H1 (cell line): ENCODE measurements at regions not wholly inside any gene's neighbourhood (a gene's known extent, or its start where the extent isn't known, plus 50 kb on each side); places are given as distances from the start of the nearest gene placed in this dataset.

Source experiments
- ASH2L ChIP-seq: fragments of 200-600, 300-600 bp; sonication (generic); IDR thresholded peaks from one replicate; pipeline ENCODE4 v1.7.1; 2017; ENCODE audit warnings: low read length
- BRCA1 ChIP-seq: IDR thresholded peaks from 2 replicates; pipeline ENCODE4 v1.6.1; 2012; ENCODE audit warnings: low read depth, low read length, improper control_type of control experiment
- EP300 ChIP-seq, 2 experiments: IDR thresholded peaks; 1 replicate in 1 of 2; 2 replicates in 1 of 2; pipeline ENCODE4 v1.6.1; 2011 to 2012; ENCODE audit warnings: low read depth in 2 of 2, low read length in 2 of 2, mild to moderate bottlenecking in 2 of 2, borderline replicate concordance in 1 of 2, inconsistent platforms in 1 of 2, moderate library complexity in 1 of 2
- FOSL1 ChIP-seq: IDR thresholded peaks from 2 replicates; pipeline ENCODE4 v1.6.1; 2011; ENCODE audit warnings: mild to moderate bottlenecking, low read depth, low read length, moderate library complexity; ENCODE audit not compliant: insufficient read depth
- KDM1A ChIP-seq: fragments of 200-600, 300-600 bp; sonication (generic); IDR thresholded peaks from 2 replicates; pipeline ENCODE4 v1.7.1; 2016; ENCODE audit warnings: mild to moderate bottlenecking, low read length, borderline replicate concordance
- POLR2A ChIP-seq, 2 experiments: IDR thresholded peaks; 1 replicate in 1 of 2; 2 replicates in 1 of 2; pipeline ENCODE4 v1.6.1; 2011; ENCODE audit warnings: low read depth in 2 of 2, low read length in 2 of 2, mild to moderate bottlenecking in 2 of 2; ENCODE audit errors: control extremely low read depth in 1 of 2
- POLR2AphosphoS5 ChIP-seq: IDR thresholded peaks from 2 replicates; pipeline ENCODE4 v1.6.1; 2011; ENCODE audit warnings: low read depth, low read length
- SIN3A ChIP-seq, 2 experiments: IDR thresholded peaks in 1 of 2; conservative IDR thresholded peaks in 1 of 2; 2 replicates each; pipeline ENCODE4 v1.6.1; 2011 to 2012; ENCODE audit warnings: low read length in 2 of 2, improper control_type of control experiment in 1 of 2, low read depth in 1 of 2, mild to moderate bottlenecking in 1 of 2
- SP1 ChIP-seq: IDR thresholded peaks from 2 replicates; pipeline ENCODE4 v1.6.1; 2011; ENCODE audit warnings: low read depth, low read length
- TBP ChIP-seq: IDR thresholded peaks from 2 replicates; pipeline ENCODE4 v1.6.1; 2011; ENCODE audit warnings: low read depth, low read length, improper control_type of control experiment
- YY1 ChIP-seq: IDR thresholded peaks from 2 replicates; pipeline ENCODE4 v1.6.1; 2011; ENCODE audit warnings: low read depth, mild to moderate bottlenecking, low read length
- TF ChIP-seq, protein P1 (sequence below), 3 experiments: IDR thresholded peaks; 1 replicate in 2 of 3; 2 replicates in 1 of 3; pipeline versions ENCODE4 v1.5.1 to v1.6.1; 2011; ENCODE audit warnings: low read length in 3 of 3, mild to moderate bottlenecking in 3 of 3, inconsistent platforms in 2 of 3, low read depth in 1 of 3, moderate library complexity in 1 of 3; ENCODE audit not compliant: insufficient read depth in 1 of 3; ENCODE audit errors: control extremely low read depth in 1 of 3
- TF ChIP-seq, protein P2 (sequence below): IDR thresholded peaks from 2 replicates; pipeline ENCODE4 v1.6.1; 2012; ENCODE audit warnings: inconsistent platforms

DNA sequence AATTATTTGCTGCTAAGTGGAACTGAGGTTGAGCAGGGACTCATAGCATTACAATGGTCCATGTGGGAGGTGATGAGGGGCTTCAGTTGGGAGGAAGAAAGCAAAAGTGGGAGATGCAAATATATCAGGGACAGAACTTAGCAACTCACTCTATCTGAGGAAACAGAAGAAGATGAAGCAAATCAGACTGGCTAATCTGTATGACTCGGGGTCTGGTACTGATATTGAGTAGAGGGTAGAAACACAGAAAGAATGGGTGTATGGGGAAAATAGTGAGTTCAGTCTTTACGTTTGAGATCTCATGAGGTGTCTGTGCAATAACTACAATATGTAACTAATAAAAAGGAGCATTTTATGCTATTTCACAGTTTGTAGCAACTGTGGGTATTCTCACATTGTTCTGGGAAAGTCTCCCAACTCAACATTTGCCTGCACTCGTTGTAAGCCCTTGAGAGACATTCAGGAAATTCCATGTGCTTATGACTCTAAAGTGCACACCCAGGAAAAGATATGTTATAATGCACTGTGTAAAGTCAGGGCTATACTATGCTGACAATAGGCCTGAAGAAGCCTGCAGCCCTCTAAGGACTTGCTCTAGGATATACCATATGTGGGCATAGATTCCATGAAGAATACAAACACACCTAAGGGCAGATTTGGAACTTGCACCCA lies 183.5 kb downstream of the SPRY2 start:
- TF ChIP-seq POLR2A (IDR thresholded peaks at IDR 0.05; ENCODE audit: control extremely low read depth in 1 of 2, low read depth in 2 of 2, low read length in 2 of 2) (no peak), ASH2L (no peak), TBP (no peak), BRCA1 (no peak), EP300 (IDR thresholded peaks at IDR 0.05; ENCODE audit: borderline replicate concordance in 1 of 2, low read depth in 2 of 2, low read length in 2 of 2) (no peak), POLR2AphosphoS5 (no peak), YY1 (no peak), FOSL1 (no peak), SIN3A (conservative IDR thresholded peaks at IDR 0.05 in 1 of 2, IDR thresholded peaks at IDR 0.05 in 1 of 2; ENCODE audit: low read depth in 1 of 2, low read length in 2 of 2) (no peak), KDM1A (no peak), SP1 (no peak)
- TF ChIP-seq, protein P1, sequence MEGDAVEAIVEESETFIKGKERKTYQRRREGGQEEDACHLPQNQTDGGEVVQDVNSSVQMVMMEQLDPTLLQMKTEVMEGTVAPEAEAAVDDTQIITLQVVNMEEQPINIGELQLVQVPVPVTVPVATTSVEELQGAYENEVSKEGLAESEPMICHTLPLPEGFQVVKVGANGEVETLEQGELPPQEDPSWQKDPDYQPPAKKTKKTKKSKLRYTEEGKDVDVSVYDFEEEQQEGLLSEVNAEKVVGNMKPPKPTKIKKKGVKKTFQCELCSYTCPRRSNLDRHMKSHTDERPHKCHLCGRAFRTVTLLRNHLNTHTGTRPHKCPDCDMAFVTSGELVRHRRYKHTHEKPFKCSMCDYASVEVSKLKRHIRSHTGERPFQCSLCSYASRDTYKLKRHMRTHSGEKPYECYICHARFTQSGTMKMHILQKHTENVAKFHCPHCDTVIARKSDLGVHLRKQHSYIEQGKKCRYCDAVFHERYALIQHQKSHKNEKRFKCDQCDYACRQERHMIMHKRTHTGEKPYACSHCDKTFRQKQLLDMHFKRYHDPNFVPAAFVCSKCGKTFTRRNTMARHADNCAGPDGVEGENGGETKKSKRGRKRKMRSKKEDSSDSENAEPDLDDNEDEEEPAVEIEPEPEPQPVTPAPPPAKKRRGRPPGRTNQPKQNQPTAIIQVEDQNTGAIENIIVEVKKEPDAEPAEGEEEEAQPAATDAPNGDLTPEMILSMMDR (IDR thresholded peaks at IDR 0.05; ENCODE audit: control extremely low read depth in 1 of 3, insufficient read depth in 1 of 3, low read depth in 1 of 3, low read length in 3 of 3), result no peak
- TF ChIP-seq, protein P2, sequence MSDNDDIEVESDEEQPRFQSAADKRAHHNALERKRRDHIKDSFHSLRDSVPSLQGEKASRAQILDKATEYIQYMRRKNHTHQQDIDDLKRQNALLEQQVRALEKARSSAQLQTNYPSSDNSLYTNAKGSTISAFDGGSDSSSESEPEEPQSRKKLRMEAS, result no peak
